ENCODE measurements at regions not wholly inside any gene's neighbourhood (a gene's known extent, or its start where the extent isn't known, plus 50 kb on each side); places are given as distances from the start of the nearest gene placed in this dataset.

DNA sequence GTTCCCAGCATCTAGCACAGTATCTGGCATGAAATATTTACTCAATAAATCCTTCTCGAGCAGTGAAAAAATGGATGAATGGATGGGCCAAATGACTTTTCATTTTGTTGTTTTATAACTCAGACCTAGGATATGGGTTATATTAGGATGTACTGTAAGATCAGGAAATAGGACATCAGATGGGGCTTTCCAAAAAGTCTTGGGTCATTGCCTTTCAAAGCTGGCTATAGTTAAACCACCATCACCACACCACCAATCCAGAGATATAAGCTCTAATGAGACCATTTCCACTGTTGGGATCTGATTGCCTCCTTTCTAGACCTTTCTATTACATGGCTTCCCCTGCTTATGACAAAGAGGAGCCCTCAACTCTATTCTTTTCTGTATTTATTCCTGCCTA, 525.0 kb upstream of the TCF4 start:
- H3K4me2 ChIP-seq (ENCODE audit: insufficient read depth, low read length), result no peak overlapping the region
- H3K36me3 ChIP-seq (ENCODE audit: control insufficient read depth, insufficient read depth, low read length), result no peaks in the 10 kb centered on the region
- no peak for ATAC-seq
- intact Hi-C loops (cut with micrococcal nuclease), result no loop called here
- no peaks in the 10 kb centered on the region for H3K9me3 ChIP-seq (replicated peaks; ENCODE audit: control insufficient read depth, insufficient read depth, low read depth, low read length)
- H3K9me1 ChIP-seq (ENCODE audit: control insufficient read depth, insufficient read depth, low read length), result no peaks in the 10 kb centered on the region
- no peak overlapping the region for H3K9ac ChIP-seq (ENCODE audit: insufficient read depth in 1 of 2, low read depth in 2 of 2, low read length in 2 of 2)
- WGBS (ENCODE audit: insufficient coverage, low coverage, missing lambda C conversion rate), result 0% methylated on average over 1 of the region's 1 CpG
- H2AFZ ChIP-seq (ENCODE audit: low read depth, low read length), result no peak overlapping the region
- H3K79me2 ChIP-seq (ENCODE audit: control insufficient read depth, insufficient read depth, low read length), result no peaks in the 10 kb centered on the region
- POLR2A ChIA-PET, result no interaction called here
- no peak overlapping the region for H3K27ac ChIP-seq (ENCODE audit: extremely low read depth, low read depth, low read length)
- DNase-seq (ENCODE audit: extremely low read depth in 1 of 4, low spot score in 3 of 4), result no peak
- H3K4me1 ChIP-seq (replicated peaks in 1 of 2; ENCODE audit: control insufficient read depth in 2 of 2, insufficient read depth in 2 of 2, low read length in 2 of 2), result no peaks in the 10 kb centered on the region
- CTCF ChIA-PET (ENCODE audit: low intra/inter-chr PET ratio), result no interaction called here
- no peaks in the 10 kb centered on the region for H3K27me3 ChIP-seq (ENCODE audit: control insufficient read depth in 2 of 2, insufficient read depth in 2 of 2, low read length in 2 of 2)
- in situ Hi-C loops (cut with MboI), result no loop called here
- H3K4me3 ChIP-seq, result no peak overlapping the region
- H4K20me1 ChIP-seq (replicated peaks; ENCODE audit: control insufficient read depth, insufficient read depth, low read length), result no peaks in the 10 kb centered on the region
- BruUV-seq (replicated peaks), result no TSS peak
- FAIRE-seq, result no peak
- TF ChIP-seq CTBP1 (IDR thresholded peaks at IDR 0.05; ENCODE audit: borderline replicate concordance), result no peak
- no peak for TF ChIP-seq ZNF589 (CRISPR knock-in tag; IDR thresholded peaks at IDR 0.05; ENCODE audit: low read depth)
- no peak for TF ChIP-seq GTF3C2 (IDR thresholded peaks at IDR 0.05; ENCODE audit: borderline replicate concordance, extremely low read depth, insufficient read length)
- no peak for TF ChIP-seq MYC (IDR thresholded peaks at IDR 0.05; ENCODE audit: low read depth, low read length)
- TF ChIP-seq MYC (CRISPR knock-in tag; IDR thresholded peaks at IDR 0.05; ENCODE audit: borderline replicate concordance, low read depth), result no peak
- TF ChIP-seq ZNF212 (CRISPR knock-in tag; IDR thresholded peaks at IDR 0.05), result no peak
- no peak for TF ChIP-seq ZNF583 (CRISPR knock-in tag; IDR thresholded peaks at IDR 0.05)
- no peak for TF ChIP-seq MCM3 (IDR thresholded peaks at IDR 0.05)
- TF ChIP-seq RAD21 (CRISPR knock-in tag; conservative IDR thresholded peaks at IDR 0.05 in 1 of 2, IDR thresholded peaks at IDR 0.05 in 1 of 2), result no peak
- no peak for TF ChIP-seq KLF1 (tag; IDR thresholded peaks at IDR 0.05)
- no peak for TF ChIP-seq MAFK (IDR thresholded peaks at IDR 0.05; ENCODE audit: low read length)
- TF ChIP-seq, protein P1, sequence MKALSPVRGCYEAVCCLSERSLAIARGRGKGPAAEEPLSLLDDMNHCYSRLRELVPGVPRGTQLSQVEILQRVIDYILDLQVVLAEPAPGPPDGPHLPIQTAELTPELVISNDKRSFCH (CRISPR knock-in tag; IDR thresholded peaks at IDR 0.05), result no peak
- TF ChIP-seq, protein P1 (tag; IDR thresholded peaks at IDR 0.05), result no peak
- no peak for TF ChIP-seq PRMT5 (CRISPR knock-in tag; IDR thresholded peaks at IDR 0.05)
- no peak for TF ChIP-seq SMARCC2 (IDR thresholded peaks at IDR 0.05; ENCODE audit: low read depth)
- TF ChIP-seq, protein P2, sequence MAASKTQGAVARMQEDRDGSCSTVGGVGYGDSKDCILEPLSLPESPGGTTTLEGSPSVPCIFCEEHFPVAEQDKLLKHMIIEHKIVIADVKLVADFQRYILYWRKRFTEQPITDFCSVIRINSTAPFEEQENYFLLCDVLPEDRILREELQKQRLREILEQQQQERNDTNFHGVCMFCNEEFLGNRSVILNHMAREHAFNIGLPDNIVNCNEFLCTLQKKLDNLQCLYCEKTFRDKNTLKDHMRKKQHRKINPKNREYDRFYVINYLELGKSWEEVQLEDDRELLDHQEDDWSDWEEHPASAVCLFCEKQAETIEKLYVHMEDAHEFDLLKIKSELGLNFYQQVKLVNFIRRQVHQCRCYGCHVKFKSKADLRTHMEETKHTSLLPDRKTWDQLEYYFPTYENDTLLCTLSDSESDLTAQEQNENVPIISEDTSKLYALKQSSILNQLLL (CRISPR knock-in tag; IDR thresholded peaks at IDR 0.05; ENCODE audit: borderline replicate concordance), result no peak
- TF ChIP-seq PHF20 (IDR thresholded peaks at IDR 0.05; ENCODE audit: partially characterized antibody), result no peak
- no peak for TF ChIP-seq ATF7 (IDR thresholded peaks at IDR 0.05)
- TF ChIP-seq CBFA2T3 (IDR thresholded peaks at IDR 0.05), result no peak
- no peak for TF ChIP-seq YBX1 (IDR thresholded peaks at IDR 0.05)
- TF ChIP-seq, protein P3, sequence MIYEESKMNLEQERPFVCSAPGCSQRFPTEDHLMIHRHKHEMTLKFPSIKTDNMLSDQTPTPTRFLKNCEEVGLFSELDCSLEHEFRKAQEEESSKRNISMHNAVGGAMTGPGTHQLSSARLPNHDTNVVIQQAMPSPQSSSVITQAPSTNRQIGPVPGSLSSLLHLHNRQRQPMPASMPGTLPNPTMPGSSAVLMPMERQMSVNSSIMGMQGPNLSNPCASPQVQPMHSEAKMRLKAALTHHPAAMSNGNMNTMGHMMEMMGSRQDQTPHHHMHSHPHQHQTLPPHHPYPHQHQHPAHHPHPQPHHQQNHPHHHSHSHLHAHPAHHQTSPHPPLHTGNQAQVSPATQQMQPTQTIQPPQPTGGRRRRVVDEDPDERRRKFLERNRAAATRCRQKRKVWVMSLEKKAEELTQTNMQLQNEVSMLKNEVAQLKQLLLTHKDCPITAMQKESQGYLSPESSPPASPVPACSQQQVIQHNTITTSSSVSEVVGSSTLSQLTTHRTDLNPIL (CRISPR knock-in tag; IDR thresholded peaks at IDR 0.05), result no peak
